ENCODE measurements at regions not wholly inside any gene's neighbourhood (a gene's known extent, or its start where the extent isn't known, plus 50 kb on each side); places are given as distances from the start of the nearest gene placed in this dataset.

- TF ChIP-seq, protein P1, sequence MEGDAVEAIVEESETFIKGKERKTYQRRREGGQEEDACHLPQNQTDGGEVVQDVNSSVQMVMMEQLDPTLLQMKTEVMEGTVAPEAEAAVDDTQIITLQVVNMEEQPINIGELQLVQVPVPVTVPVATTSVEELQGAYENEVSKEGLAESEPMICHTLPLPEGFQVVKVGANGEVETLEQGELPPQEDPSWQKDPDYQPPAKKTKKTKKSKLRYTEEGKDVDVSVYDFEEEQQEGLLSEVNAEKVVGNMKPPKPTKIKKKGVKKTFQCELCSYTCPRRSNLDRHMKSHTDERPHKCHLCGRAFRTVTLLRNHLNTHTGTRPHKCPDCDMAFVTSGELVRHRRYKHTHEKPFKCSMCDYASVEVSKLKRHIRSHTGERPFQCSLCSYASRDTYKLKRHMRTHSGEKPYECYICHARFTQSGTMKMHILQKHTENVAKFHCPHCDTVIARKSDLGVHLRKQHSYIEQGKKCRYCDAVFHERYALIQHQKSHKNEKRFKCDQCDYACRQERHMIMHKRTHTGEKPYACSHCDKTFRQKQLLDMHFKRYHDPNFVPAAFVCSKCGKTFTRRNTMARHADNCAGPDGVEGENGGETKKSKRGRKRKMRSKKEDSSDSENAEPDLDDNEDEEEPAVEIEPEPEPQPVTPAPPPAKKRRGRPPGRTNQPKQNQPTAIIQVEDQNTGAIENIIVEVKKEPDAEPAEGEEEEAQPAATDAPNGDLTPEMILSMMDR (IDR thresholded peaks at IDR 0.05), result no peak
- no peak for TF ChIP-seq POLR2A (IDR thresholded peaks at IDR 0.05)
These were observed 79.6 kb downstream of the PSMG1 start for GRCh38 chr21:39103689-39104088.
